Muscle layer of colon (tissue), 2 donors: ENCODE measurements at regions not wholly inside any gene's neighbourhood (a gene's known extent, or its start where the extent isn't known, plus 50 kb on each side); places are given as distances from the start of the nearest gene placed in this dataset.

ENCODE experiments used
- H3K27ac ChIP-seq: one replicate; pipeline ENCODE4 v1.7.0; 2013; ENCODE audit warnings: low read depth, mild to moderate bottlenecking, low read length, moderate library complexity
- H3K27me3 ChIP-seq, 2 donors: one replicate each; pipeline ENCODE4 v1.7.0; 2013; ENCODE audit warnings: low read length in 2 of 2, mild to moderate bottlenecking in 2 of 2; ENCODE audit not compliant: insufficient read depth in 2 of 2, control insufficient read depth in 1 of 2
- H3K36me3 ChIP-seq: one replicate; pipeline ENCODE4 v1.7.0; 2013; ENCODE audit warnings: mild to moderate bottlenecking, low read length; ENCODE audit not compliant: insufficient read depth
- H3K4me1 ChIP-seq: one replicate; pipeline ENCODE4 v1.7.0; 2013; ENCODE audit warnings: mild to moderate bottlenecking, low read length; ENCODE audit not compliant: insufficient read depth
- H3K4me3 ChIP-seq, 2 donors: one replicate each; pipeline ENCODE4 v1.7.0; 2013; ENCODE audit warnings: low read length in 2 of 2, low read depth in 1 of 2, mild to moderate bottlenecking in 1 of 2, moderate library complexity in 1 of 2
- H3K9ac ChIP-seq: one replicate; pipeline ENCODE4 v1.7.0; 2013; ENCODE audit warnings: low read length
- H3K9me3 ChIP-seq: one replicate; pipeline ENCODE4 v1.7.0; 2013; ENCODE audit warnings: mild to moderate bottlenecking, low read length
- donor health status: abdominal sarcoma.
- donor health status: Adenocarcinoma of cecum.

DNA sequence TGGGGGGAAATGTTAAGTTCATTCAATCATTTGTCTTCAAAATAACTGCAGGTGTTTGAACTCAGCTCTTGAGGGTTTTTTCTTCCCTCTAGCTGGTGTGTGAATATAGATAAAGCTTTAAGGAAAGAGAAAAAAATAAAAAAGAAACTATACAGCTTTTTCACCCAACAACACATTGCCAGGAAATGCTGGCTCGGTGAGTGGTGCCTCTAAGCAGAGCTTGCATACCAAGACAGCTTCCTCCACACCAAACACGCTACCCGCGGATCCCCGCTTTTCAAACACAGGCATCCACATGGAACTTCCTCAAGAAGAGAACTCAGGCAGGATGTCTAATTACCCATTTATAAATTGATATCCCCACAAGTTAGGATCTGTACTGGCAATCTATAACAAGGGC is 69.8 kb upstream of the TANK start:
- no peaks in the 10 kb centered on the region for H3K36me3 ChIP-seq
- no peaks in the 10 kb centered on the region for H3K27me3 ChIP-seq
- H3K9ac ChIP-seq: no peak overlapping the region
- no peaks in the 10 kb centered on the region for H3K9me3 ChIP-seq
- no peaks in the 10 kb centered on the region for H3K4me1 ChIP-seq
- H3K27ac ChIP-seq: no peak overlapping the region
- H3K4me3 ChIP-seq: no peak overlapping the region

DNA sequence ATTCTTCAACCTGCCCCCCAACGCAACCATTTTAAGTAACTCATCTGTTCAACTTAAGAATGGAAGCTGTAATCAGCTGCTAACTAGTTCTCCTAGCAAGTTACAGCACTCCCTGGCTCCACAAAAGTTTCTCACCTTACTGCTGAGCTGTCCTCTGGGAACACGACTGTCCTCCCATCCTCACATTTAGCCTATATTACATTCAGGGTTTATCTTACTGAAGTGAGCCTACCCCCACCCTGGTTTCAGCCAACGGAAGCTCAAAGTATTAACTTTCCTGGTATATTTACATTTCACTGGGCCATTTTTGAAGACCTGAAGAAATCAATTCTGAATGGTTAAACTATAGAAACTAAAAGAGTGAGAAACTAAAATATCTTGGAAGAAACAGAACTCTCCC is 64.9 kb upstream of the TANK start:
- H3K9ac ChIP-seq: no peak overlapping the region
- H3K27ac ChIP-seq: no peak overlapping the region
- no peak overlapping the region for H3K4me3 ChIP-seq
- no peaks in the 10 kb centered on the region for H3K4me1 ChIP-seq
- no peaks in the 10 kb centered on the region for H3K9me3 ChIP-seq
- H3K27me3 ChIP-seq: no peaks in the 10 kb centered on the region
- H3K36me3 ChIP-seq: no peaks in the 10 kb centered on the region

DNA sequence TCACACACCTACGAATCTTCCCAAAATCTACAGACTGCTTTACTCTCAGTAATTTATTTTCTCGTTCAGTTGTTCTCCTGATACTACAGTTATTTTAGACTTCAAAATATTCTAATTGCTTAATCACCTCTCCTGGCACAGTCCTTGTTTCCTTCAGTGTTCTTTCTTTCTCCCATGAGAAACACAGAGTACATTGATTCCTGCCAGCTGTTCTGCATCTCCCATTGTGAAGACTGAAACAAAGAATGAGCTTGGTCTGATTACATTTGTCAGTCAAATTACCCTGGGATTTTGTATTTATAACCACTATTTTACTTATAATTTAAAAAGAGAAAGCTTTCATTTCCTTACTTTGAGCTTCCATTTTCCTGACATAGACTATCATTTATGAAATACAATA is 63.9 kb upstream of the TANK start:
- Histone ChIP-seq H3K27ac (no peak overlapping the region), H3K9ac (no peak overlapping the region), H3K4me1 (no peaks in the 10 kb centered on the region), H3K4me3 (no peak overlapping the region), H3K36me3 (no peaks in the 10 kb centered on the region), H3K9me3 (no peaks in the 10 kb centered on the region), H3K27me3 (no peaks in the 10 kb centered on the region)

DNA sequence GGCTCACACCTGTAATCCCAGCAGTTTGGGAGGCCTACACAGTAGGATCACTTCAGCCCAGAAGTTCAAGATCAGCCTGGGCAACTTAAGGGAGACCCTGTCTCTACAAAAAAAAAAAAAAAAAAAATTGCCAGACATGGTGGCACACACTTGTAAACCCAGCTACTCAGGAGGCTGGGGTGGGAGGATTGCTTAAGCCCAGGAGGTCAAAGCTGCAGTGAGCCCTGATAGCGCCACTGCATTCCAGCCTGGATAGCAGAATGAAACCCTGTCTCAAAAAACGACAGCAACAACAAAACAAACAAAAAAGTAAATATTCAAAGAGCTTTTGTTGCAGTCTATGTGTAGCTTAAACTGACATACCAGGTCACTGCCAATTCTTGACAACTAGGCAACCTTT is 63.1 kb upstream of the TANK start:
- Histone ChIP-seq H3K9ac (no peak overlapping the region), H3K36me3 (no peaks in the 10 kb centered on the region), H3K4me1 (no peaks in the 10 kb centered on the region), H3K27ac (no peak overlapping the region), H3K4me3 (no peak overlapping the region), H3K27me3 (no peaks in the 10 kb centered on the region), H3K9me3 (no peaks in the 10 kb centered on the region)

GRCh38 chr2:161100211-161100895 is 59.9 kb upstream of the TANK start:
- Histone ChIP-seq H3K9ac (no peak overlapping the region), H3K36me3 (no peaks in the 10 kb centered on the region), H3K9me3 (no peaks in the 10 kb centered on the region), H3K4me3 (no peak overlapping the region), H3K4me1 (no peaks in the 10 kb centered on the region), H3K27me3 (no peaks in the 10 kb centered on the region), H3K27ac (no peak overlapping the region)

DNA sequence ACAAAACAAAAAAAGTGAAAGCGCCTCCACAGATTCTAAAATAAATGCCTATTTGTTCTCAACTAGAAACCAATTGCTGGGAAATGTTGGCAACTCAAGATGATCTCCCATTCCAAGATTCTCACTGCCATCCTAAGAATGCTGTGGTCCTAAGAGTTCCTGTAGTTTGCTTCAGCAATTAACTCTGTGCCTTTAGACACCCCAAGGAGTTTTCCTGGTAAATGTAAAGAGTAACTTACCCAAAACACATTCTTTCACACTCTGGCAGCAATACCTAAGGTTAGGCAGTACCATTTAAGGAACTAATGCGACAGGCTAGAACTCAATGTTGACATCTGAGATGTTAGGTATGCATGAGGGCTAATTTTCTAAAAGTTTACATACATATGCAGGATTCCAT is 58.8 kb upstream of the TANK start:
- H3K36me3 ChIP-seq: no peaks in the 10 kb centered on the region
- H3K9me3 ChIP-seq: no peaks in the 10 kb centered on the region
- no peaks in the 10 kb centered on the region for H3K4me1 ChIP-seq
- no peak overlapping the region for H3K27ac ChIP-seq
- H3K9ac ChIP-seq: no peak overlapping the region
- no peak overlapping the region for H3K4me3 ChIP-seq
- no peaks in the 10 kb centered on the region for H3K27me3 ChIP-seq

DNA sequence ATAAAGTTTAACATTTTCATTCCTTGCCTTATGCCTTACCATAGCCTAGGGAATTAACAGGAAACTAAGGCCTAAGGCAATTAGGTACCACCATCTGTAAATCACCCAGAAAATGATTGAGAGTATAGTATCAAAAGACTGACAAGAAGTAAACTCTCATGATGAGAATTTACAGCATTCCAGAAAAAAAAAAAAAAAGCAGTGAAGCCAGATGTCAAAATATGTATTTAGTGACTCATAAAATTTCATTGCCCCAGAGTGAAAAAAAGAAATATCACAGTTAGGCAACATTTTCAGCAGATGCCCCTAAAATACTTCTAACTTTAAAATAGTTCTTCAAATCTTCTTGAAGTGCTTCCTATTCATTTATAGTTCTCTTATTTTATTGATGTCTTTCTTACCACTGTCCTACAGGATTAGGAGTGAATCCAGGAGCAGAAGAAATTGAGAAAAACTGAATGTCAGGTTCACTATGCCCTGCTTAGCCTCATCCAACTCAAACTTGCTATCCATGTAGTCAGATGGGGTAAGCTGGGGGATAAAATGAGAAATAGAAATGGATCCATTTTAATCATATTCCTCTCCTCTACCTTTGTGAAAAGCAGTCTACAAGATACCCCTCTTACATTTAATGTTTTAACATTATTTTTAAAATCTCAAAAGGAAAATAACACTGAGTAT is 57.3 kb upstream of the TANK start:
- Histone ChIP-seq H3K27me3 (no peaks in the 10 kb centered on the region), H3K9ac (no peak overlapping the region), H3K9me3 (no peaks in the 10 kb centered on the region), H3K4me3 (no peak overlapping the region), H3K36me3 (no peaks in the 10 kb centered on the region), H3K27ac (no peak overlapping the region), H3K4me1 (no peaks in the 10 kb centered on the region)

DNA sequence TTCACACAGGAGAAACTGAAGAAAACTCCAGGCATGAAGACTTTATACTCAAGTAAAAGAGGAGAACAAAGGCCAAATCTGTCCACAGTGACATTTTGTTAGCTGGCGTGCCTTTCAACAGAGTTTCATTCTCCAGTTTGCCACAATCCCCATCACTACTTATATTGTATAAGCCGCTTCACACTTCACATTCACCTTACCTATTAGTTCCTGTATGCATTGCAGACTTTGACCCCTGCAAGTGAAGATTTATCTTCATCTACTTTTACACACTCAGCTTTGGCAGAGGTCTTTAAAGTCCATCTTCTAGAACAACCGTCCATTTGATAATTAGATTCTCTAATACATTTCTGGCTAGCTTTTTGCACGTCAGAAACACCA is 56.8 kb upstream of the TANK start:
- no peaks in the 10 kb centered on the region for H3K27me3 ChIP-seq
- H3K4me3 ChIP-seq: no peak overlapping the region
- no peaks in the 10 kb centered on the region for H3K9me3 ChIP-seq
- H3K9ac ChIP-seq: no peak overlapping the region
- H3K4me1 ChIP-seq: no peaks in the 10 kb centered on the region
- no peaks in the 10 kb centered on the region for H3K36me3 ChIP-seq
- H3K27ac ChIP-seq: no peak overlapping the region

- no peaks in the 10 kb centered on the region for H3K27me3 ChIP-seq
Observed at GRCh38 chr2:161104054-161104553, 56.1 kb upstream of the TANK start.

DNA sequence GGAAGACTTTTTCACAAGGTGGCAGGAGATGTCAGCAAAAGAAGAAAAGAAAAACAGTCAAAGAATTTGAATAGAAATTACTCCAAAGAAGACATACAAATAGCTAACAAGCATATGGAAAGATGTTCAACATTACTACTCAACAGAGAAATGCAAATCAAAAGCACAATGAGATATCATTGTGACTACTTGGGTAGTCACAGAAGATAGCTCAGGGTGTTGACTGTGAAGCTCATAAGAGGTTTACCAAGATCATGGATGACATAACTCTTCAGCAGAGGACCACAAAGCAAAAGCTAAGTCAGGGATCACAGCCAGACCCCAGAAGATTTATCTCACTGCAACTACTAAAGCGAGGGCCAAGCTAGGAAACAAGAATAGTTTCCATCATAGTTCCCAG is 53.0 kb upstream of the TANK start:
- H3K9ac ChIP-seq: no peak overlapping the region
- no peaks in the 10 kb centered on the region for H3K9me3 ChIP-seq
- no peaks in the 10 kb centered on the region for H3K36me3 ChIP-seq
- no peaks in the 10 kb centered on the region for H3K4me1 ChIP-seq
- H3K4me3 ChIP-seq: no peak overlapping the region
- H3K27me3 ChIP-seq: no peaks in the 10 kb centered on the region
- no peak overlapping the region for H3K27ac ChIP-seq

More at GRCh38 chr2:161104054-161104553, 56.1 kb upstream of the TANK start:
- Histone ChIP-seq H3K9me3 (no peaks in the 10 kb centered on the region), H3K4me1 (no peaks in the 10 kb centered on the region), H3K9ac (no peak overlapping the region), H3K27ac (no peak overlapping the region), H3K36me3 (no peaks in the 10 kb centered on the region), H3K4me3 (no peak overlapping the region)
